GM23338 (cell line): ENCODE measurements at regions not wholly inside any gene's neighbourhood (a gene's known extent, or its start where the extent isn't known, plus 50 kb on each side); places are given as distances from the start of the nearest gene placed in this dataset.

ENCODE experiments used
- CTCF ChIP-seq, 2 experiments: fragments of 200-600 bp in 1 of 2; sonication (generic) in 1 of 2; conservative IDR thresholded peaks; 2 replicates each; pipeline versions ENCODE4 v1.5.1 to v1.6.1; 2016 to 2017; ENCODE audit warnings: antibody characterized with exemption in 2 of 2, low read depth in 2 of 2, mild to moderate bottlenecking in 2 of 2, moderate library complexity in 1 of 2
- POLR2AphosphoS5 ChIP-seq: IDR thresholded peaks from 2 replicates; pipeline ENCODE4 v1.6.1; 2016; ENCODE audit warnings: antibody characterized with exemption, low read depth

- TF ChIP-seq POLR2AphosphoS5 (no peak), CTCF (conservative IDR thresholded peaks at IDR 0.05; ENCODE audit: low read depth in 2 of 2) (no peak)
Observed at GRCh38 chr2:7117076-7117475, 199.9 kb downstream of the RNF144A start.
